A204.1 (cell line): ENCODE measurements at regions not wholly inside any gene's neighbourhood (a gene's known extent, or its start where the extent isn't known, plus 50 kb on each side); places are given as distances from the start of the nearest gene placed in this dataset.
A peak's percentile ranks its signal among the peaks of the same experiment; 100 is the strongest.
"Not testable (repeated sequence)": the region's sequence is repeated elsewhere in the genome, so short reads cannot be mapped to it uniquely, and the experiment has no call there.

Experiments
- FAIRE-seq: peaks from 2 replicates; lab custom pipeline; 2012; peaks lifted over from hg19 to GRCh38; lab: Jason Lieb, UNC

- FAIRE-seq = no peak
Observed at GRCh38 chr5:117133198-117133597, 558.6 kb upstream of the SEMA6A start.

- no peak for FAIRE-seq
Observed at GRCh38 chr5:117131876-117132275, 557.3 kb upstream of the SEMA6A start.

GRCh38 chr5:117131048-117131679, 556.5 kb upstream of the SEMA6A start:
- no peak for FAIRE-seq

DNA sequence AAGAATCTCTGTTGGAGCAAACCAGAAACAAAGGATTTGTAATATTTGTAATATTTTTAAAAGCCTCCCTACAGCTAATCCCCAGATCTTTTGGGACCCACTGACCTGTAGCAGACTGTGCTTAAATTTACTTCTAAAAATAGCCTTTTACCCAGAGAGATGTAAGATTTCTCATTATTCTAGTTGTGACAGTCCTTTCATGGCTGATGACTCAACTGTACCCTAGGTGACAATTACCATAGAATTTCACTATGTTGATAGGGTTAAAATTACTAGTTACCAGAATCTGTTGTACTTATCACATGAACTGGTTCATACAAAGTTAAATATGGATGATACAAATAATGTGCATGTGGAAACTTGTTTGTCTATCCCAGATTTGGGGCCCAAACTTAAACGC, 543.9 kb upstream of the SEMA6A start:
- FAIRE-seq = no peak

DNA sequence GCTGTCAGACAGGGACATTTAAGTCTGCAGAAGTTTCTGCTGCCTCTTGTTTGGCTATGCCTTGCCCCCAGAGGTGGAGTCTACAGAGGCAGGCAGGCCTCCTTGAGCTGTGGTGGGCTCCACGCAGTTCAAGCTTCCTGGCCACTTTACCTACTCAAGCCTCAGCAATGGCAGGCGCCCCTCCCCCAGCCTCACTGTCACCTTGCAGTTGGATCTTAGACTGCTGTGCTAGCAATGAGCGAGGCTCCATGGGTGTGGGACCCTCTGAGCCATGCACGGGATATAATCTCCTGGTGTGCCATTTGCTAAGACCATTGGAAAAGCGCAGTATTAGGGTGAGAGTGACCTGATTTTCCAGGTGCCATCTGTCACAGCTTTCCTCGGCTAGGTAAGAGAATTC, 542.7 kb upstream of the SEMA6A start:
- FAIRE-seq = not testable (repeated sequence)

- no peak for FAIRE-seq
Observed at GRCh38 chr5:117110548-117110947, 535.9 kb upstream of the SEMA6A start.

- FAIRE-seq = no peak
Observed at GRCh38 chr5:117107859-117108258, 533.2 kb upstream of the SEMA6A start.

- FAIRE-seq = no peak
Observed at GRCh38 chr5:117103703-117104102, 529.1 kb upstream of the SEMA6A start.

DNA sequence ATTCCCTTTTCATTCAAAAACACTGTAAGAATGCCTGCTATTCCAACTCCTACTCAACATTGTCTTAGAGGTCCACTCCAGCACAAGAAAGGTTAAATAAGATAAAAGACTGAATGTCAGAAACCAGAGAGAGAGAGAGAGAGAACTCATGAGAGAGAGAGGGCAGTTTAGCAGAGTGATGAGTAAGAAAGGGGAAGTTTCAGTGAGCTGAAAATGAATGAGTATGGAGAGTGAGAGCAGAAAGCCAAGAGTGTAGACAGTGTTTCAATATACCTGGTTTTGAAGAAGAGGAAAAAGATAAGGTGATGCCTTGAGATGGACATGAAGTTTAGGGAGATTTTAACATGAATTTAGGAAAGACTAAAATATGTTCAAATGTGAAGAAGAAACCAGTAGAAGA, 528.0 kb upstream of the SEMA6A start:
- no peak for FAIRE-seq

- FAIRE-seq = no peak
Observed at GRCh38 chr5:117100176-117100575, 525.6 kb upstream of the SEMA6A start.

GRCh38 chr5:117098094-117098493, 523.5 kb upstream of the SEMA6A start:
- no peak for FAIRE-seq

GRCh38 chr5:117095346-117096332, 521.0 kb upstream of the SEMA6A start:
- FAIRE-seq = no peak

- no peak for FAIRE-seq
Observed at GRCh38 chr5:117094114-117094815, 519.6 kb upstream of the SEMA6A start.

GRCh38 chr5:117093653-117094052, 519.0 kb upstream of the SEMA6A start:
- FAIRE-seq = no peak

GRCh38 chr5:117089001-117089400, 514.4 kb upstream of the SEMA6A start:
- no peak for FAIRE-seq

- no peak for FAIRE-seq
Observed at GRCh38 chr5:117088176-117088575, 513.6 kb upstream of the SEMA6A start.

DNA sequence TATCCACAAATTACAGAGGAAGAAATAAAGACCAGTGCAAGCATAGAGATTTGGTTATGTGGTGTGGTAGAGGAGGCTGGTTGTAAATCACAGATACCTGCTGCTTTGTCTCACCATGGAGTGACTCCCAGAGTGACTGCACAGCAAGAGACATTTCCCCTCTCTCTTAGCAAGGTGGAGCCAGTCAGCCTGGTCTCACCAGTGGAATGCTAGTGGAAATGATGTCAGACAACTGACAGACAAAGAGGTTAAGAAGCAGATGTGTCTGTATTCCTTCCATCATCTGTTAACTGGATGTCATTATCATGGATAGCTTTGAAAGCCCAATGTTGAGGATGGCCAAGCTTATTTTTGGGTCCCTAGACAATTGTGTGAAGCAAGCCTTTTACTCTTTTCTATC, 509.4 kb upstream of the SEMA6A start:
- FAIRE-seq = no peak

DNA sequence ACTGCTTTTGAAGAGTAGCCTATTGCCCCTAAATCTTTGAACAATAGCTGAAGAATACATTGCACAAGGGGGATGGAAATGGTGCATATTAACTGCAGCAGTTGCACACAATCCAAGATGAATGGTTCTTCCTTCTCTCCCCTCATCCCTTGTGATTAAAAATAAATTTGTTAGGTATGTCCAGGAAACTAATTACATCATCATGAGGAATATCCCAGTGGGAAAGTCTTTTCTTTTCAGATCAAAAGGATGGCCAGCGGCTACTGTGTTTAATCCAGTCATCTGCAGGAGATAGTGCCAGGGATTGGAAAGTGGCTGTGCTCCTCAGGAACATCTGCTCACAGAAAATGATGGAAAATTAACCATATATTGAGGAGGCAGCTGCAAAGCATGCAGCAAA, 508.4 kb upstream of the SEMA6A start:
- FAIRE-seq = no peak

GRCh38 chr5:117077142-117077541, 502.5 kb upstream of the SEMA6A start:
- FAIRE-seq = peak; percentile 80

GRCh38 chr5:117072439-117072838, 497.8 kb upstream of the SEMA6A start:
- no peak for FAIRE-seq

DNA sequence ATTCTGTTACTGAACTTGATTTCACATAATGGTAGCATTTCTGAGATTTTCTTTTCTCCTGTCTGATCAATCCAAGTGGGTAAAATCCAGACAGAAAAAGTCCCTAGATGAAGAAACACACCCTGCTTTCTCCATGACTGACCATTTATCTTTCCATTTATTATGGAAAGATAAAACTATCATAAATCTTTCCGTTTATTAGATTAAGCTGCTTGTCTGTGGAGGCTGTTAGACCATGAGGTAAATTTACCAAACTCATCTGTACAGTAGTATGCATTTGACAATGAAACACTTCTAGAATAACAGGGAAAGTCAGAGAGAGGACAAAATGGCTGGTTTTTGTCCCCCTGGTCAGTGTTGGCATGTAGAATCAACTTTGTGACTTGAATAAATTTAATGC, 491.2 kb upstream of the SEMA6A start:
- no peak for FAIRE-seq

GRCh38 chr5:117065161-117065560, 490.5 kb upstream of the SEMA6A start:
- no peak for FAIRE-seq

DNA sequence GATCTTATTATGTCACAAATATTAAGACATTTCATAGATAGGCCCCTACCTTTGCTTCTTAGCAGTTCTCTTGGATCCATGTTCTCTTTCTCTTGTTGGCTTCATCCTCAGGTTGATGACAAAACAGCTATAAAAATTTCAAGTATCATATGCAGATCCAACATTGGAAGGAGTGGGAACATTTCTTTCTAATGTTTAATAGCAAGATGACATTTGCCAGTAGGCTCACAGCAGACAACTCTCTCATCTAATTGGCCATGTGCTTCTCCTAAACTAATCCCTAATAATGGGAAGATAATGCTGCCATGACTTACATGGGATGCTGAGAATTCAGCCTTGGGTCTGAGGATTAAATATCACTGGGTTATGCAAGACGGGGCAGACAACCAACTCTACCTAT, 485.5 kb upstream of the SEMA6A start:
- FAIRE-seq = no peak
